ENCODE measurements at regions not wholly inside any gene's neighbourhood (a gene's known extent, or its start where the extent isn't known, plus 50 kb on each side); places are given as distances from the start of the nearest gene placed in this dataset.

- no peaks in the 10 kb centered on the region for H3K9me3 ChIP-seq
- no peak for ATAC-seq
- H3K27ac ChIP-seq, result no peak overlapping the region
- H3K4me2 ChIP-seq, result no peak overlapping the region
- no peak for TF ChIP-seq USF2 (IDR thresholded peaks at IDR 0.05)
- TF ChIP-seq RARB (CRISPR knock-in tag; IDR thresholded peaks at IDR 0.05), result no peak
- no peak for TF ChIP-seq BCL3 (IDR thresholded peaks at IDR 0.05)
- no peak for TF ChIP-seq NPAS2 (CRISPR knock-in tag; IDR thresholded peaks at IDR 0.05; ENCODE audit: borderline replicate concordance)
- no peak for TF ChIP-seq REST (IDR thresholded peaks at IDR 0.05)
- no peak for TF ChIP-seq TFCP2L1 (CRISPR knock-in tag; IDR thresholded peaks at IDR 0.05)
- no peak for TF ChIP-seq FOSL2 (IDR thresholded peaks at IDR 0.05)
- no peak for TF ChIP-seq FOSL2 (CRISPR knock-in tag; IDR thresholded peaks at IDR 0.05)
- TF ChIP-seq E2F6 (IDR thresholded peaks at IDR 0.05; ENCODE audit: borderline replicate concordance, low read depth), result no peak
- no peak for TF ChIP-seq RCOR1 (IDR thresholded peaks at IDR 0.05; ENCODE audit: low read depth, low read length)
- TF ChIP-seq CBX8 (IDR thresholded peaks at IDR 0.05), result no peak
- TF ChIP-seq NR3C1 (IDR thresholded peaks at IDR 0.05), result no peak
- POLR2A ChIA-PET, result no interaction called here
- no peak for DNase-seq (ENCODE audit: low read depth in 1 of 2, low spot score in 1 of 2)
- H3K4me1 ChIP-seq, result no peaks in the 10 kb centered on the region
- 26% methylated on average over 8 of the region's 10 CpGs for WGBS (ENCODE audit: missing lambda C conversion rate)
- H3K4me3 ChIP-seq, result no peak overlapping the region
- no peak for FAIRE-seq
- CTCF ChIA-PET, result no interaction called here
These were observed 181.5 kb downstream of the MATN1 start for GRCh38 chr1:30541721-30542485.

- POLR2A ChIA-PET, result no interaction called here
- WGBS (ENCODE audit: missing lambda C conversion rate), result 27% methylated on average over 3 of the region's 5 CpGs
- DNase-seq (ENCODE audit: low read depth in 1 of 2, low spot score in 1 of 2), result no peak
- TF ChIP-seq TP53 (CRISPR knock-in tag; IDR thresholded peaks at IDR 0.05) (no peak), REST (IDR thresholded peaks at IDR 0.05) (no peak)
- no peak overlapping the region for H3K4me3 ChIP-seq
- ATAC-seq, result no peak
- H3K27ac ChIP-seq, result no peak overlapping the region
- H3K4me2 ChIP-seq, result no peak overlapping the region
- no peak for FAIRE-seq
- CTCF ChIA-PET, result interaction anchor here (0.5 to 0.9 kb wide), 2 partner anchors 11 to 1686 kb away, joined by 3 read pairs; no protein-coding TSS in a partner anchor
- no peaks in the 10 kb centered on the region for H3K9me3 ChIP-seq
- H3K4me1 ChIP-seq, result no peaks in the 10 kb centered on the region
These were observed 182.7 kb downstream of the MATN1 start for GRCh38 chr1:30540611-30541192.
